HEK293T (cell line): ENCODE measurements at regions not wholly inside any gene's neighbourhood (a gene's known extent, or its start where the extent isn't known, plus 50 kb on each side); places are given as distances from the start of the nearest gene placed in this dataset.
A peak's percentile ranks its signal among the peaks of the same experiment; 100 is the strongest.

Experiments
- CTCF ChIA-PET: fragments of 350-600 bp; formaldehyde crosslinking; extraction: SDS; loops from one replicate; lab custom pipeline; 2021; ENCODE audit warnings: antibody characterized with exemption, inconsistent platforms; lab: Yijun Ruan, JAX
- POLR2A ChIA-PET: fragments of 350-600 bp; formaldehyde crosslinking; extraction: SDS; loops from one replicate; lab custom pipeline; 2020; ENCODE audit warnings: antibody characterized with exemption, inconsistent platforms; lab: Yijun Ruan, JAX
- DNase-seq: peaks from one replicate; pipeline ENCODE4 v3.0.0; 2012; ENCODE audit warnings: mixed read lengths; ENCODE audit errors: extremely low spot score
- ARNT ChIP-seq: fragments of 450-650 bp; IDR thresholded peaks from 2 replicates; pipeline ENCODE4 v1.6.1; 2017; ENCODE audit warnings: mild to moderate bottlenecking
- BHLHE40 ChIP-seq: fragments of 450-650 bp; IDR thresholded peaks from 2 replicates; pipeline ENCODE4 v1.6.1; 2016; ENCODE audit warnings: mild to moderate bottlenecking, moderate library complexity, borderline replicate concordance
- CTBP1 ChIP-seq: fragments of 450-650 bp; IDR thresholded peaks from 2 replicates; pipeline ENCODE4 v1.6.1; 2016; ENCODE audit warnings: borderline replicate concordance
- ELF4 ChIP-seq: fragments of 450-650 bp; IDR thresholded peaks from 2 replicates; pipeline ENCODE4 v1.6.1; 2017; ENCODE audit warnings: antibody characterized with exemption
- FOXA1 ChIP-seq: fragments of 450-650 bp; IDR thresholded peaks from 2 replicates; pipeline ENCODE4 v1.6.1; 2016; ENCODE audit warnings: mild to moderate bottlenecking
- FOXK2 ChIP-seq: fragments of 450-650 bp; IDR thresholded peaks from 2 replicates; pipeline ENCODE4 v1.6.1; 2016; ENCODE audit warnings: mild to moderate bottlenecking
- FOXM1 ChIP-seq: fragments of 450-650 bp; IDR thresholded peaks from 2 replicates; pipeline ENCODE4 v1.6.1; 2017; ENCODE audit warnings: mild to moderate bottlenecking, borderline replicate concordance
- HDGF ChIP-seq: fragments of 450-650 bp; IDR thresholded peaks from 2 replicates; pipeline ENCODE4 v1.6.1; 2017; ENCODE audit warnings: antibody characterized with exemption, borderline replicate concordance
- L3MBTL2 ChIP-seq: fragments of 450-650 bp; conservative IDR thresholded peaks from 2 replicates; pipeline ENCODE4 v1.6.1; 2016; ENCODE audit warnings: mild to moderate bottlenecking
- LEF1 ChIP-seq: fragments of 450-650 bp; IDR thresholded peaks from 2 replicates; pipeline ENCODE4 v1.6.1; 2017; ENCODE audit warnings: mild to moderate bottlenecking, borderline replicate concordance
- NFRKB ChIP-seq: fragments of 450-650 bp; IDR thresholded peaks from 2 replicates; pipeline ENCODE4 v1.6.1; 2016; ENCODE audit warnings: mild to moderate bottlenecking, moderate library complexity
- SP1 ChIP-seq: fragments of 450-650 bp; IDR thresholded peaks from 2 replicates; pipeline ENCODE4 v1.6.1; 2017
- SUZ12 ChIP-seq: fragments of 450-650 bp; IDR thresholded peaks from 2 replicates; pipeline ENCODE4 v1.6.1; 2016; ENCODE audit warnings: mild to moderate bottlenecking
- TARDBP ChIP-seq: fragments of 450-650 bp; IDR thresholded peaks from 2 replicates; pipeline ENCODE4 v1.6.1; 2016
- ZNF384 ChIP-seq: fragments of 450-650 bp; IDR thresholded peaks from 2 replicates; pipeline ENCODE4 v1.6.1; 2016
- TF ChIP-seq, protein P1 (sequence below): fragments of 450-650 bp; IDR thresholded peaks from 2 replicates; pipeline ENCODE4 v1.6.1; 2016

DNA sequence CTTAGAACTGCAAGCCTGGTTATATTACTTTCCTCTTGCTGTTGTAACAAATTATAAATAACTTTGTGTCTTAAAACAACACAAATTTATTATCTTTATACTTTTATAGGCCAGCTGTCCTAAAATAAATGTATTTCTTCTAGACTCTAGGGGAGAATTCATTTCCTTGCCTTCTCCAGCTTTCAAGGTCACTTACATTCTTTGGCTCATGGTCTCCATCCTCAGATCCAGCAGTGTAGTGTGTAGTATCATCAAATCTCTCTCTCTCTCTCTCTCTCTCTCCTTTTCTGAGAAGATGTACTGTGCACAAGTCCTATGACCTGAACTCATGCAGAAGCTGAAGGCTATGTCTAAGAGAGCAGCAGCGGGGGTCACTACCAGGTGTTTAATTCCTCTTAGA is 1510.6 kb downstream of the MRPL39 start:
- no peak for TF ChIP-seq ZNF384
- TF ChIP-seq SP1: no peak
- TF ChIP-seq, protein P1, sequence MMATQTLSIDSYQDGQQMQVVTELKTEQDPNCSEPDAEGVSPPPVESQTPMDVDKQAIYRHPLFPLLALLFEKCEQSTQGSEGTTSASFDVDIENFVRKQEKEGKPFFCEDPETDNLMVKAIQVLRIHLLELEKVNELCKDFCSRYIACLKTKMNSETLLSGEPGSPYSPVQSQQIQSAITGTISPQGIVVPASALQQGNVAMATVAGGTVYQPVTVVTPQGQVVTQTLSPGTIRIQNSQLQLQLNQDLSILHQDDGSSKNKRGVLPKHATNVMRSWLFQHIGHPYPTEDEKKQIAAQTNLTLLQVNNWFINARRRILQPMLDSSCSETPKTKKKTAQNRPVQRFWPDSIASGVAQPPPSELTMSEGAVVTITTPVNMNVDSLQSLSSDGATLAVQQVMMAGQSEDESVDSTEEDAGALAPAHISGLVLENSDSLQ: no peak
- TF ChIP-seq HDGF: no peak
- TF ChIP-seq ARNT: no peak
- no peak for TF ChIP-seq SUZ12
- no peak for TF ChIP-seq CTBP1
- TF ChIP-seq L3MBTL2: no peak
- TF ChIP-seq FOXK2: no peak
- no peak for TF ChIP-seq TARDBP
- no peak for TF ChIP-seq NFRKB
- ChIA-PET CTCF (no interaction called here), POLR2A (no interaction called here)
- DNase-seq: no peak

DNA sequence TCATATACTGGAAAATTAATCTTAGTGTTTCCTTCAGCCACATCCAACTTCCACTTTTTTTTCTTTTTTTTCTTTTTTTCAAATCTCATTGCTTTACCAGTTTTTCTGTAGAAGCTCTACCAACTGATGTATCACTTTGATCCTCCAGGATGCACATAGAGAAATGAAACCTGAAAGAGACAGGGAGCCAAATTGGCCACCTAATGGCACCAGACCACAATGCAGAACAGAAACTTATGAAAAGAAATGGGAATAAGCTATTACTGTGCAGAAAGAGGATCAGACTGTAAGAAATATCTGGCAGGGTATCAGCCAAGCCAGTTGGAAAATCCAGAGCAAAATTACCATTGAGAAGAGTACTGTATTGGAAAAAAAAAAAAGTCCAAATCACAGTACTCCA is 1514.2 kb downstream of the MRPL39 start:
- POLR2A ChIA-PET: no interaction called here
- no peak for TF ChIP-seq FOXK2
- TF ChIP-seq, protein P1: no peak
- TF ChIP-seq ELF4: no peak
- TF ChIP-seq SP1: no peak
- TF ChIP-seq BHLHE40: no peak
- TF ChIP-seq FOXM1: no peak
- no peak for TF ChIP-seq LEF1
- TF ChIP-seq CTBP1: no peak
- no peak for TF ChIP-seq ARNT
- no peak for TF ChIP-seq L3MBTL2
- TF ChIP-seq NFRKB: no peak
- TF ChIP-seq HDGF: no peak
- TF ChIP-seq SUZ12: no peak
- CTCF ChIA-PET: no interaction called here
- DNase-seq: no peak

DNA sequence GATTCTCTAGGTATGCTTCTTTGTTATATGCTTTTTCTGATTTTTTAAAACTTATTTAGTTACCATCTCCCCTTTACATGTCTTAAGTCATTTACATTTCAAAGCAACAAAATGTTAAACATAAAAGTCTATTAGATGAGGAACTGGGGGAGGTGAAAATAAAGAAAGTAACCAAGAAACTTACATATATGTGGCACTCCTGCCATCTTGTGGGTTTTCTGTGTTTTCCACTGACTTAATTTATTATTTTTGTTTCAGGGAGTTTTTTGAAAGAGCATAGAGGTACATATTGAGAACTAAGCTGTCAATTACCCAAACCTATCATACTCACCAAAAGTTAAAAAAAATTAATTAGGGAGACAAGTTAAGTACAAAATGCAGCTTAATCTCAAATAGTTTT is 1531.1 kb downstream of the MRPL39 start:
- ChIA-PET POLR2A (no interaction called here), CTCF (interaction anchor here (0.5 kb wide), 1 partner anchor 103 kb away, joined by 4 read pairs; no protein-coding TSS in a partner anchor)
- no peak for DNase-seq
- TF ChIP-seq NFRKB (no peak), HDGF (no peak), SP1 (no peak), BHLHE40 (no peak), FOXK2 (no peak)

DNA sequence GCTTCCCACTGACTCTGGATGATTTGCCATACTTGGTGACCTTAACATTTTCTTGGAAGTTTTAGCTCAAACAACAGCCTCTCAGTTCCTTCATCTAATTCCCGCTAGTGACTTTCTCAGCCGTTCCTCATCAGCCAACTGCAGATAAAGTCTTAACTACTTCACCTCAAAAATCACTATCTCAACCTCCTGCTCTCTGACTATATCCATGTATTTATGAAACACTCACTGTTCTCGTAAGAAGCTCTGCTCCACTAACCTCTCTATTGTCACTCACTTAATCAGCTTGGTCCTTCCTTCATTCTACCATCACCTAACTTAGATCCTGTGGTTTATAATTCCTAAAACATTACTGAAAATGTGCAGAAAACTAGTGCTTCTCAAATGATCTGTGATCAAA is 1551.6 kb downstream of the MRPL39 start:
- POLR2A ChIA-PET: no interaction called here
- no peak for DNase-seq
- CTCF ChIA-PET: no interaction called here
- TF ChIP-seq CTBP1: no peak
- TF ChIP-seq NFRKB: no peak
- TF ChIP-seq SP1: no peak
- no peak for TF ChIP-seq TARDBP
- TF ChIP-seq ELF4: no peak
- TF ChIP-seq LEF1: no peak
- no peak for TF ChIP-seq SUZ12
- TF ChIP-seq ARNT: no peak
- TF ChIP-seq L3MBTL2: no peak
- TF ChIP-seq FOXM1: no peak

DNA sequence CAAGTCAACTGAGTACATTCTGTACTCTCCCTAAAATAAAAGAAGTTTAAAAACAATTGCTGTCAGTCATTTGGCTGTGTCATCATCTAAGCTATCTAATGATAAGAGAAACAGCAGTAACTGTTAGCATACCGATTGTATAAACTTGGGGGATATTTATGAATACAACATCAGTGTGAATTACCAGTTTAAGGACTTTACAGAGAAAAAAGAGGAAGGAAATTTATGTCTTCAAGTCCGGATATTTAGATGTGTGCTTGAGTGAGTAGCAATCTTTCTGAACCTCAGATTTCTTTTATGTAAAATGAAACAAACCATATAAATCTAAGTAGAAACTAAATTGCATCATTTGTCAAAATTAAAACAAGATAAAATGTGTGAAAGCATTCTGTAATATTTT is 1557.0 kb downstream of the MRPL39 start:
- CTCF ChIA-PET: no interaction called here
- DNase-seq: no peak
- TF ChIP-seq ARNT (no peak), ZNF384 (no peak), BHLHE40 (no peak), SP1 (no peak), CTBP1 (no peak), FOXK2 (no peak), SUZ12 (no peak), HDGF (no peak), FOXA1 (no peak), ELF4 (no peak), LEF1 (no peak), TARDBP (no peak), NFRKB (no peak)
- POLR2A ChIA-PET: no interaction called here

DNA sequence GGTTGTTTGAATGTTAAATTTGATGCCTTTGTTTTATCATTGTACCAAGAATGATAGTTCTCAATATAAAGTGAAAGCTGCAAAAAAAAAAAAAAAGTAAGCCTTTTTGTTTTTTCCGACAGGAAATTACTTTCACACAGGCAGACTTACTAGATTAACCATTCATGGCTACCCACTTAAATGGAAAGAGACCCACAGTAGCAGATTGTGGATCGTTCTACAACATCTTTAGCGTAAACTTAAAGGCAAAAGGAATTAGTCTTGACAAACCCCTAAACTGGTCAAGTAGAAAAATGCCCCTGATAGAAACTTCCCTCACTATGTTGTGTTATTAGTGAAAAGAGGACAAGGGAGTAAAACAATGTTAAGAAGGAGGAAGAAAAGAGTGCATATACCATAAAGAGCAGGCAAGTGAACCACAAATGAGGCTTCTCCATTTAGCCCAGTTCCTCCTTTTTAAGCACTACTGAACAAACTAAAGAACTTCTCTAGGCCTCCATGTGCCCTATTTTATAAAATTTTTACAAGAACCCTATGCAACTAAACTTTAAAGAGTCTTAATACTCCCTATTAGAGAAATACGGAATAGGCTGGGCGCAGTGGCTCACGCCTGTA is 1560.3 kb downstream of the MRPL39 start:
- TF ChIP-seq FOXK2 (no peak), SUZ12 (no peak), CTBP1 (no peak), LEF1 (no peak)
- POLR2A ChIA-PET: no interaction called here
- CTCF ChIA-PET: no interaction called here
- no peak for DNase-seq

DNA sequence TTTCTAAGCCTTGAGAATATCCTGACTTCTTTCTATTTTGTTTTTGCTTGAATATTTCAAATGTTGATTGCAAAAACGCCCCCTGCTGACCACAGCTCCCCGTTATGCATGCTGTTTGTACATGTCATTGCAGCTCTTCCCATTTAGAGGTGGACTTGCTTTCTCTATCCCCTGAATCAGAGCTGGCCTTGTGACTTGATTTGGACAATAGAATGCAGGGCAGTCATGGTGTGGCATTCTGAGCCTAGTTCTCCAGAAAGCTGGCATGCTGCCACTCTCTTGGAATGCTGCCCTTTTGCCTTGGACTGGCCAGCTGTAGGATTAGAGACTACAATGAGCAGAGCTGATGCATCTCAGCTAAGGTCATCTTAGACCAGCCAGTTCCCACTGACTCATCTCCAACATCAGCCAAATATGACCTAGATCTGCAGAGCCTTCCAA is 1561.5 kb downstream of the MRPL39 start:
- ChIA-PET CTCF (interaction anchor here (0.6 to 1.2 kb wide), 3 partner anchors 35 to 424 kb away, joined by 3 to 4 read pairs (median 4); no protein-coding TSS in a partner anchor), POLR2A (no interaction called here)
- no peak for TF ChIP-seq L3MBTL2
- no peak for TF ChIP-seq NFRKB
- TF ChIP-seq HDGF: no peak
- no peak for TF ChIP-seq ARNT
- no peak for TF ChIP-seq CTBP1
- peak; percentile 13 for DNase-seq
